ENCODE measurements at regions not wholly inside any gene's neighbourhood (a gene's known extent, or its start where the extent isn't known, plus 50 kb on each side); places are given as distances from the start of the nearest gene placed in this dataset.

GRCh38 chr4:38537666-38538065 lies 126.3 kb upstream of the KLF3 start:
- TF ChIP-seq YY1 (IDR thresholded peaks at IDR 0.05; ENCODE audit: insufficient read depth, insufficient read length) (no peak), ZNF274 (IDR thresholded peaks at IDR 0.05; ENCODE audit: low read depth, low read length) (no peak)
